ENCODE measurements at regions not wholly inside any gene's neighbourhood (a gene's known extent, or its start where the extent isn't known, plus 50 kb on each side); places are given as distances from the start of the nearest gene placed in this dataset.

GRCh38 chr17:79485419-79485985 is 125.3 kb downstream of the RBFOX3 start:
- Histone ChIP-seq H2AK5ac (ENCODE audit: insufficient read length, low read length) (no peak overlapping the region), H3K79me2 (ENCODE audit: insufficient read depth, low read length) (no peaks in the 10 kb centered on the region), H3K56ac (ENCODE audit: insufficient read length, low read depth, low read length) (no peak overlapping the region), H3K14ac (ENCODE audit: insufficient read depth, low read length) (no peak overlapping the region), H2BK15ac (ENCODE audit: low read depth, low read length) (no peak overlapping the region), H3K27ac (ENCODE audit: insufficient read length, low read depth, low read length) (no peak overlapping the region), H3K18ac (ENCODE audit: insufficient read length, low read depth, low read length) (no peak overlapping the region), H3K4me2 (ENCODE audit: insufficient read depth, insufficient read length, low read length) (no peak overlapping the region), H4K20me1 (ENCODE audit: control insufficient read depth, insufficient read depth, insufficient read length) (no peaks in the 10 kb centered on the region), H3K23me2 (ENCODE audit: insufficient read length, low read depth, low read length, poor library complexity, severe bottlenecking) (no peaks in the 10 kb centered on the region), H2BK12ac (ENCODE audit: insufficient read length, low read depth, low read length) (no peak overlapping the region), H3K27me3 (ENCODE audit: insufficient read depth, low read length) (no peaks in the 10 kb centered on the region), H3K9ac (ENCODE audit: extremely low read depth, insufficient read length, low read length) (no peak overlapping the region), H4K5ac (ENCODE audit: insufficient read length, low read depth, low read length) (no peak overlapping the region), H3K23ac (ENCODE audit: insufficient read length, low read depth, low read length) (no peak overlapping the region), H2AFZ (ENCODE audit: low read length) (no peak overlapping the region), H2BK120ac (ENCODE audit: low read depth, low read length, poor library complexity, severe bottlenecking) (no peak overlapping the region), H3K9me3 (ENCODE audit: control insufficient read depth, low read depth, low read length) (no peaks in the 10 kb centered on the region), H4K8ac (replicated peaks; ENCODE audit: insufficient read length, low read depth, low read length) (no peak overlapping the region), H3K4ac (ENCODE audit: low read depth, low read length) (no peak overlapping the region), H3K79me1 (ENCODE audit: insufficient read depth, low read depth, low read length, poor library complexity, severe bottlenecking) (no peaks in the 10 kb centered on the region), H2BK20ac (ENCODE audit: low read depth, low read length, poor library complexity, severe bottlenecking) (no peak overlapping the region), H3K4me1 (ENCODE audit: insufficient read depth, low read length) (no peaks in the 10 kb centered on the region), H4K91ac (ENCODE audit: insufficient read length, low read depth, low read length) (no peak overlapping the region), H3T11ph (ENCODE audit: low read length) (no peak overlapping the region), H2BK5ac (ENCODE audit: insufficient read length, low read length) (no peak overlapping the region)
- Mint-ChIP-seq H3K36me3 (ENCODE audit: insufficient read depth in 1 of 3, low read depth in 3 of 3) (no peaks in the 10 kb centered on the region), H3K27ac (no peak overlapping the region; a peak in 2 of 7 replicates), H3K4me1 (peaks cover 16 to 40% of the 10 kb centered on the region in 2 experiments), H3K27me3 (ENCODE audit: low read depth) (peaks cover 23% of the 10 kb centered on the region), H3K4me3 (no peak overlapping the region), H3K9me3 (no peaks in the 10 kb centered on the region; a peak in 1 of 5 replicates)
- DNase-seq = no peak
- WGBS (ENCODE audit: extremely low coverage, insufficient read length, low lambda C conversion rate) = no CpG with 5 or more reads among the region's 22 CpGs
- no peak for TF ChIP-seq CTCF (conservative IDR thresholded peaks at IDR 0.05)

Data from H9 (cell line).